Endothelial cell (in vitro differentiated cells): ENCODE measurements at regions not wholly inside any gene's neighbourhood (a gene's known extent, or its start where the extent isn't known, plus 50 kb on each side); places are given as distances from the start of the nearest gene placed in this dataset.

ENCODE experiments used
- DNase-seq: peaks from one replicate; pipeline ENCODE4 v3.0.0; 2021; ENCODE audit warnings: low spot score
- H3K27ac Mint-ChIP-seq: one replicate; pipeline ENCODE4 v1.8.0; 2021; ENCODE audit warnings: mixed read lengths, inconsistent platforms; ENCODE audit not compliant: unreplicated experiment
- H3K27me3 Mint-ChIP-seq: one replicate; pipeline ENCODE4 v1.8.0; 2021; ENCODE audit warnings: mild to moderate bottlenecking, moderate library complexity, mixed read lengths, inconsistent platforms; ENCODE audit not compliant: unreplicated experiment
- H3K36me3 Mint-ChIP-seq: one replicate; pipeline ENCODE4 v1.8.0; 2021; ENCODE audit warnings: mild to moderate bottlenecking, low read depth, mixed read lengths, inconsistent platforms; ENCODE audit not compliant: unreplicated experiment
- H3K4me1 Mint-ChIP-seq: one replicate; pipeline ENCODE4 v1.8.0; 2021; ENCODE audit warnings: mild to moderate bottlenecking, mixed read lengths, inconsistent platforms; ENCODE audit not compliant: unreplicated experiment
- H3K4me3 Mint-ChIP-seq: one replicate; pipeline ENCODE4 v1.8.0; 2021; ENCODE audit warnings: mild to moderate bottlenecking, mixed read lengths, inconsistent platforms; ENCODE audit not compliant: unreplicated experiment
- H3K9me3 Mint-ChIP-seq: one replicate; pipeline ENCODE4 v1.8.0; 2021; ENCODE audit warnings: mixed read lengths, inconsistent platforms; ENCODE audit not compliant: unreplicated experiment
- CTCF ChIP-seq: fragments of 200-600 bp; sonication (generic); IDR thresholded peaks from one replicate; pipeline ENCODE4 v1.5.0; 2021; ENCODE audit warnings: antibody characterized with exemption; ENCODE audit not compliant: unreplicated experiment

GRCh38 chrX:17291171-17291900, 83.7 kb upstream of the NHS start:
- no peak for DNase-seq
- no peaks in the 10 kb centered on the region for H3K27me3 Mint-ChIP-seq
- TF ChIP-seq CTCF, result no peak
- no peaks in the 10 kb centered on the region for H3K36me3 Mint-ChIP-seq
- H3K4me3 Mint-ChIP-seq, result no peak overlapping the region
- H3K9me3 Mint-ChIP-seq, result no peaks in the 10 kb centered on the region
- peaks cover 3% of the 10 kb centered on the region for H3K4me1 Mint-ChIP-seq
- H3K27ac Mint-ChIP-seq, result no peak overlapping the region

GRCh38 chrX:17292111-17292527, 82.9 kb upstream of the NHS start:
- peaks cover 3% of the 10 kb centered on the region for H3K4me1 Mint-ChIP-seq
- H3K9me3 Mint-ChIP-seq, result no peaks in the 10 kb centered on the region
- no peak for DNase-seq
- no peak overlapping the region for H3K27ac Mint-ChIP-seq
- H3K4me3 Mint-ChIP-seq, result no peak overlapping the region
- no peaks in the 10 kb centered on the region for H3K36me3 Mint-ChIP-seq
- H3K27me3 Mint-ChIP-seq, result no peaks in the 10 kb centered on the region
- TF ChIP-seq CTCF, result no peak

GRCh38 chrX:17294561-17294960, 80.4 kb upstream of the NHS start:
- Mint-ChIP-seq H3K4me3 (no peak overlapping the region), H3K4me1 (peaks cover 3% of the 10 kb centered on the region), H3K9me3 (no peaks in the 10 kb centered on the region), H3K27me3 (no peaks in the 10 kb centered on the region), H3K27ac (no peak overlapping the region), H3K36me3 (no peaks in the 10 kb centered on the region)
- DNase-seq, result no peak
- no peak for TF ChIP-seq CTCF

- no peak for TF ChIP-seq CTCF
- Mint-ChIP-seq H3K9me3 (no peaks in the 10 kb centered on the region), H3K36me3 (no peaks in the 10 kb centered on the region), H3K27me3 (no peaks in the 10 kb centered on the region), H3K27ac (no peak overlapping the region), H3K4me3 (no peak overlapping the region), H3K4me1 (peaks cover 3% of the 10 kb centered on the region)
- DNase-seq, result no peak
These were observed 79.2 kb upstream of the NHS start for GRCh38 chrX:17295791-17296190.

GRCh38 chrX:17298564-17298963, 76.4 kb upstream of the NHS start:
- Mint-ChIP-seq H3K4me1 (no peaks in the 10 kb centered on the region), H3K27ac (no peak overlapping the region)

More at GRCh38 chrX:17298564-17298963, 76.4 kb upstream of the NHS start:
- no peak overlapping the region for H3K4me3 Mint-ChIP-seq
- H3K27me3 Mint-ChIP-seq, result peaks cover 3% of the 10 kb centered on the region
- DNase-seq, result no peak
- no peaks in the 10 kb centered on the region for H3K36me3 Mint-ChIP-seq
- H3K9me3 Mint-ChIP-seq, result no peaks in the 10 kb centered on the region
- TF ChIP-seq CTCF, result no peak
